ENCODE measurements at regions not wholly inside any gene's neighbourhood (a gene's known extent, or its start where the extent isn't known, plus 50 kb on each side); places are given as distances from the start of the nearest gene placed in this dataset.

DNA sequence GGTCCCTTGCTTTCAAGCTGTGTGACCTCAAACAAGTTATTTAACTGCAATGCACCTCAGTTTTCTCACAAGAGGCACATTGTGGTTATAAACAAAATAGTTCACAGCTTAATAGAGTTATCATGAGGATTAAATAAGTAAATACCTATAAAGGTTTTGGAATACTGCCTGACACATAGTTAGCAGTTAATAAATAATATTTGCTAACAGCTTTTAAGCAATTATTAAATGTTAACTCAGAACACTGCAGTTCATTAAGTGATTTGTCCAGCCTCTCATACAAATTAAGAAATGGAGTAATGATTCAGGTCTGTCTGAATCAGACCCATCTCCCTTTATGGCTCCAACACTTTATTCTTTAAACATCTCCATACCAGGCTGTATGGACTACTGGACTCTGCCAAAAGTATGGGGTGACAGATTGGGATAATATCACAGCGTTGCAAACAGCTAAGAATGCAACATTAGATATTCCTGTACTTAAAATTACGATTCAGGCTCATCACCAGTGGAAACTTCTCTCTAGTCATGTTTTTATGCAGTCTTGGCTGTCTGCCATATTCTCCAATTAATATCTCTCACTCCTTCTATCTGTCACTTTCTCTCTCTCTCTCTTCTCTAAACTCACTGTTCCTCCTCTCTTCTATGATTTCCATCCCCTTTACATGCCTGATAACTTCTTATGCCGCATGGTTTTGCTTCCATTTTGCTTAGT lies 370.6 kb upstream of the UBE2E3 start:
- TF ChIP-seq EZH2 (IDR thresholded peaks at IDR 0.05; ENCODE audit: borderline replicate concordance, insufficient read depth, low read length, poor library complexity, severe bottlenecking) = no peak
- no peak for TF ChIP-seq POLR2AphosphoS5 (IDR thresholded peaks at IDR 0.05)
- TF ChIP-seq, protein P1, sequence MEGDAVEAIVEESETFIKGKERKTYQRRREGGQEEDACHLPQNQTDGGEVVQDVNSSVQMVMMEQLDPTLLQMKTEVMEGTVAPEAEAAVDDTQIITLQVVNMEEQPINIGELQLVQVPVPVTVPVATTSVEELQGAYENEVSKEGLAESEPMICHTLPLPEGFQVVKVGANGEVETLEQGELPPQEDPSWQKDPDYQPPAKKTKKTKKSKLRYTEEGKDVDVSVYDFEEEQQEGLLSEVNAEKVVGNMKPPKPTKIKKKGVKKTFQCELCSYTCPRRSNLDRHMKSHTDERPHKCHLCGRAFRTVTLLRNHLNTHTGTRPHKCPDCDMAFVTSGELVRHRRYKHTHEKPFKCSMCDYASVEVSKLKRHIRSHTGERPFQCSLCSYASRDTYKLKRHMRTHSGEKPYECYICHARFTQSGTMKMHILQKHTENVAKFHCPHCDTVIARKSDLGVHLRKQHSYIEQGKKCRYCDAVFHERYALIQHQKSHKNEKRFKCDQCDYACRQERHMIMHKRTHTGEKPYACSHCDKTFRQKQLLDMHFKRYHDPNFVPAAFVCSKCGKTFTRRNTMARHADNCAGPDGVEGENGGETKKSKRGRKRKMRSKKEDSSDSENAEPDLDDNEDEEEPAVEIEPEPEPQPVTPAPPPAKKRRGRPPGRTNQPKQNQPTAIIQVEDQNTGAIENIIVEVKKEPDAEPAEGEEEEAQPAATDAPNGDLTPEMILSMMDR (IDR thresholded peaks at IDR 0.05; ENCODE audit: poor library complexity, severe bottlenecking) = no peak
- no peak for TF ChIP-seq EP300 (conservative IDR thresholded peaks at IDR 0.05; ENCODE audit: poor library complexity, severe bottlenecking)

Measured in neural cell (in vitro differentiated cells).